Progenitor cell of endocrine pancreas (in vitro differentiated cells): ENCODE measurements at regions not wholly inside any gene's neighbourhood (a gene's known extent, or its start where the extent isn't known, plus 50 kb on each side); places are given as distances from the start of the nearest gene placed in this dataset.

Source experiments
- DNase-seq: peaks from one replicate; pipeline ENCODE4 v3.0.0; 2021; ENCODE audit warnings: low spot score; ENCODE audit not compliant: unreplicated experiment
- H3K27ac Mint-ChIP-seq: 2 replicates; pipeline ENCODE4 v1.8.0; 2021; ENCODE audit warnings: mild to moderate bottlenecking, moderate library complexity, mixed read lengths
- H3K27me3 Mint-ChIP-seq: 2 replicates; pipeline ENCODE4 v1.8.0; 2021; ENCODE audit warnings: mixed read lengths
- H3K36me3 Mint-ChIP-seq: 2 replicates; pipeline ENCODE4 v1.8.0; 2022; ENCODE audit warnings: mixed read lengths; ENCODE audit not compliant: insufficient read depth
- H3K4me1 Mint-ChIP-seq: 2 replicates; pipeline ENCODE4 v1.8.0; 2021; ENCODE audit warnings: low read depth, mixed read lengths
- H3K4me3 Mint-ChIP-seq: 2 replicates; pipeline ENCODE4 v1.8.0; 2021; ENCODE audit warnings: low read depth, mild to moderate bottlenecking, moderate library complexity, mixed read lengths
- H3K9me3 Mint-ChIP-seq: 2 replicates; pipeline ENCODE4 v1.8.0; 2021; ENCODE audit warnings: low read depth, mixed read lengths
- TF ChIP-seq, protein P1 (sequence below): fragments of 200-600 bp; sonication (generic); IDR thresholded peaks from one replicate; pipeline ENCODE4 v1.5.0; 2021; ENCODE audit warnings: antibody characterized with exemption, mild to moderate bottlenecking; ENCODE audit not compliant: unreplicated experiment

DNA sequence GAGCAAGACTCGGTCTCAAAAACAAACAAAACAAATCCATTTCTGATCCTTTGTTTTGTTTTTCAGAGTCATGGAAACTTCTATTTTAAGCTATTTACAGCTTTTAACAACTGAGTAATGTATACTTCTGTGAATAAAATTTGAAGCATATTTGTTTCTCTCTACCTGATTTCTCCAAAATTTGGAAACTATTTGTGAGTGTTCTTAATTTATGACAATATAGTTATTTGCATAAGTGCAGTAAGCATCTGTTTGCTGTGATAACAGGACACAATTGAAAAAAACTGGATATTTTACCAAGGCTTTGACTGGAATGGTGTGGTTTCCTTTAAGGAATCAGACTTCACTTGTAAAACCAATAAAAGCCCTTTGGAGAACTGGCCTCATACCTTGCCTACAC, 53.3 kb upstream of the GULP1 start:
- Mint-ChIP-seq H3K27me3 (no peaks in the 10 kb centered on the region), H3K4me1 (no peaks in the 10 kb centered on the region), H3K4me3 (no peak overlapping the region), H3K36me3 (peaks cover 8% of the 10 kb centered on the region), H3K9me3 (peaks cover 23% of the 10 kb centered on the region), H3K27ac (no peak overlapping the region)
- DNase-seq, result no peak
- TF ChIP-seq, protein P1, sequence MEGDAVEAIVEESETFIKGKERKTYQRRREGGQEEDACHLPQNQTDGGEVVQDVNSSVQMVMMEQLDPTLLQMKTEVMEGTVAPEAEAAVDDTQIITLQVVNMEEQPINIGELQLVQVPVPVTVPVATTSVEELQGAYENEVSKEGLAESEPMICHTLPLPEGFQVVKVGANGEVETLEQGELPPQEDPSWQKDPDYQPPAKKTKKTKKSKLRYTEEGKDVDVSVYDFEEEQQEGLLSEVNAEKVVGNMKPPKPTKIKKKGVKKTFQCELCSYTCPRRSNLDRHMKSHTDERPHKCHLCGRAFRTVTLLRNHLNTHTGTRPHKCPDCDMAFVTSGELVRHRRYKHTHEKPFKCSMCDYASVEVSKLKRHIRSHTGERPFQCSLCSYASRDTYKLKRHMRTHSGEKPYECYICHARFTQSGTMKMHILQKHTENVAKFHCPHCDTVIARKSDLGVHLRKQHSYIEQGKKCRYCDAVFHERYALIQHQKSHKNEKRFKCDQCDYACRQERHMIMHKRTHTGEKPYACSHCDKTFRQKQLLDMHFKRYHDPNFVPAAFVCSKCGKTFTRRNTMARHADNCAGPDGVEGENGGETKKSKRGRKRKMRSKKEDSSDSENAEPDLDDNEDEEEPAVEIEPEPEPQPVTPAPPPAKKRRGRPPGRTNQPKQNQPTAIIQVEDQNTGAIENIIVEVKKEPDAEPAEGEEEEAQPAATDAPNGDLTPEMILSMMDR, result no peak
